Pons (tissue), 1 donor: ENCODE measurements at regions not wholly inside any gene's neighbourhood (a gene's known extent, or its start where the extent isn't known, plus 50 kb on each side); places are given as distances from the start of the nearest gene placed in this dataset.
"Not testable (repeated sequence)": the region's sequence is repeated elsewhere in the genome, so short reads cannot be mapped to it uniquely, and the experiment has no call there.

Experiments used
- DNase-seq: peaks from one replicate; pipeline ENCODE4 v3.0.0-alpha.2; 2016; ENCODE audit warnings: low spot score

DNA sequence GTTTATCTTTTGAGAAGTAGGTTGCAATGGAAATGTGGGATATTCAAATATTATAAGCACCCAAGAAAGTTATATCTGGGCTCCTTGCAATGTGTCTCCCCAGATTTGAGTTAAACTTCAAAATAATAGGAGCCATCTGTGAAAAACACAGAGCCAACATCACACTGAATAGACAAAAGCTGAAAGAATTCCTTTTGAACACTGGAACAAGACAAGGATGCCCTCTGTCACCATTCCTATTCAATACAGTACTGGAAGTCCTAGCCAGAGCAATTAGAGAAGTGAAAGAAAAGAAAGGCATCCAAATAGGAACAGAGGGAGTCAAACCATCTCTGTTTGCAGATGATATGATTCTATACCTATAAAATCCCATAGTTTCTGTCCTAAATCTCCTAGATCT is 114.3 kb upstream of the IL1RAPL1 start:
- DNase-seq: peak; percentile 54

DNA sequence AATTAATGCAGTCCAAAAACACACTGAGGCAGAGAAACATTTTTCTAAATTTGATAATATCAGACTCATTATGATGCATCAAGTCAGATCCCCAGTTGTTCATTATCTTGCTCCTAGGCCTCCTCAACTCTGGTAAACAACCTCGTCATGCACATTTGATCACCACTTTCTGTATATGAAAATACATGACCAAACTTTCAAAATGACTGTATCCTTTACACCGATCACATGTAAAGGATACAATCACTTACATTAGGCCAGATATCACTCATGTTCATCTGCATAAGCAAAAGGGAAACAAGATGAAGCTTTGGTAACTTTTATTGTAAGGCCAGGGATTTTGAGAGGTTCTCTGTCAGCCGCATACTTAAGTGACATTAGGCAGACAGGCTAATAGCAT is 99.4 kb upstream of the IL1RAPL1 start:
- no peak for DNase-seq

GRCh38 chrX:28491322-28491721 is 95.9 kb upstream of the IL1RAPL1 start:
- no peak for DNase-seq

GRCh38 chrX:28491941-28492340 is 95.3 kb upstream of the IL1RAPL1 start:
- DNase-seq: no peak

DNA sequence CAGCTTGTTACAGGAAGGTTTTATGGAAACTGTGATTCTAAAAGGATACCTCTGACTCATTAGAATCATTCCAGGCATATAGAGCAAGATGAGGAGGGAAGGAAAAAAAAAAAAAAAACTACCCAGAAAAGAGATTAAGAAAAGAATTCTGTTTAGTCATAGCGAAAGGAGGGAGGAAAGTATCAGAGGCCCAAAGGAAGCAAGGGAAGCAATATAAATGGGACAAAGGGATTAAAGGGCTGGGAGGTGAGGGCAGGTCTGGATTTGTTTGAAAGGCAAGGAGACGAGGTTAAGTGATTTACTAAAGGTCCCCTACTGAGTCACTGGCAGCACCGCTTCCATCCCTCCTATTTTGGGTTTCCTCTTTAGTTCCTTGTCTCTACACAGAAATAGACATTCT is 88.6 kb upstream of the IL1RAPL1 start:
- DNase-seq: no peak

DNA sequence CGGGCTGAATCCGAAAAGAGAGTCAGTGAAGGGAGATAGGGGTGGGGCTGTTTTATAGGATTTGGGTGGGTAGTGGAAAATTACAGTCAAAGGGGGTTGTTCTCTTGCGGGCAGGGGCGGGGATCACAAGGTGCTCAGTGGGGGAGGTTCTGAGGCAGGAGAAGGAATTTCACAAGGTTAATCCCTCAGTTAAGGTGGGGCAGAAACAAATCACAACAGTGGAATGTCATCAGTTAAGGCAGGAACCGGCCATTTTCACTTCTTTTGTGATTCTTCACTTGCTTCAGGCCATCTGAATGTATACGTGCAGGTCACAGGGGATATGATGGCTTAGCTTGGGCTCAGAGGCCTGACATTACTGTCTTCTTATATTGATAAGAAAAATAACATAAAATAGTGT is 84.6 kb upstream of the IL1RAPL1 start:
- not testable (repeated sequence) for DNase-seq

GRCh38 chrX:28507650-28508049 is 79.6 kb upstream of the IL1RAPL1 start:
- not testable (repeated sequence) for DNase-seq

DNA sequence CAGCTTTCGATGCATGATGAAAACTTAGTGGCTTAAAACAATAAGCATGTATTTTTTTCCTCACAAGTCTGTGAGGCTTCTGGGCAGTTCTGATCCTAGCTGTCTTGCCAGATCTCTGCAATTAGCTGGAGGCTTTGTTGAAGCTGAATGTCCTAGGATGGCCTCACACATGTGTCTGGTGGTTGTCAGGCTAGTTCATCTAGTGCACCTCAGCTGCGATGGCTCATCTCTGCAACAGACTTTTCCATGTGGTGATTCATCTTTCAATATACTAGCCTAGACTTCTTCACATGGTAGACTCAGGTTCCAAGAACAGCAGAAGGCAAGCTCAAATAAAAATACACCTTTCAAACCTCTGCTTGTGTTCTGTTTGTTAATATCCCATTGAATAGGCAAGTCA is 66.5 kb upstream of the IL1RAPL1 start:
- DNase-seq: no peak

DNA sequence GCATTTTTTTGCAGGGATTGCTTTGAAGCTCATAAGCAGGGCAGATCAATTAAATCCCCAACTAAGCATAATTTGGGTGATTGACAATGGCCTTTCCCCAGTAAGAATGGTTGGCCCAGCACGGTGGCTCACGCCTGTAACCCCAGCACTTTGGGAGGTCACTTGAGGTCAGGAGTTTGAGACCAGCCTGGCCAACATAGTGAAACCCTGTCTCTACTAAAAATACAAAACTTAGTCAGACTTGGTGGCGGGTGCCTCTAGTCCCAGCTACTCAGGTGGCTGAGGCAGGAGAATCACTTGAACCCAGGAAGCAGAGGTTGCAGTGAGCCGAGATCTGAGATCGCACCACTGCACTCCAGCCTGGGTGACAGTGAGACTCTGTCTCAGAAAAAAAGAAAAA is 58.9 kb upstream of the IL1RAPL1 start:
- DNase-seq: not testable (repeated sequence)
